ENCODE measurements at regions not wholly inside any gene's neighbourhood (a gene's known extent, or its start where the extent isn't known, plus 50 kb on each side); places are given as distances from the start of the nearest gene placed in this dataset.

DNA sequence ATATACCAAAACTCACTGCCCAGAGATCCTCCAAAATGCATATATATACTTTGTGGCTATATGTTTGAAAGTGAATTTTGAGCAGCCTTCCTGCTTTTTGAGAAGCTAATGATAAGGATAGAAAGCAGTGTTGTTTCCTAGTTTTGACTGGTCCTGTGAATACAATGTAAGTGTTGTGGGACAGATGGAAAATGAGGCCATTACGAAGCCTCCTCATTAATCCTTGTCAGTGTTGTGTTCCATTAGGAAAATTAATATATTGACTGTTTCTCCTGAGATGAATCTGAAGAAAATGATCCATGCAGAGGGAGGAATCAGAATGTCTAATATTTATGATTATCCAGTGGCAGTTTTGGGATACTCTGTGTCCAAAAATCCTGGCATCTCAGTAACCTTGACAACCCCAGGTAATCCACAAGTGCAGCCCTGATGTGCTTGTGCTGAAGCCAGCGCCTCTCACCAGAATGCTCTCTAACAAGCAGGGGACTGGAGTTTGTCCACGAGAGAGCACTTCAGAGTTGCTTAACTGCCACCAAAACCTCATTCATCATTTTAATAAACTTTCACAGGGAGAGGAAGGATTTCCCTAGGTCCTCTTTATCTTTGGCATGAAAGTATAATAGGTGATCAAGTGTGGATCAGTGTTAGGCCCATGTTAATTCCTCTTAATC is 418.6 kb downstream of the CMPK2 start:
- TF ChIP-seq EZH2 (IDR thresholded peaks at IDR 0.05; ENCODE audit: borderline replicate concordance, insufficient read depth, low read length, poor library complexity, severe bottlenecking) (no peak), RAD21 (conservative IDR thresholded peaks at IDR 0.05) (no peak), POLR2AphosphoS5 (IDR thresholded peaks at IDR 0.05) (no peak), SMC3 (conservative IDR thresholded peaks at IDR 0.05; ENCODE audit: poor library complexity) (no peak)
- TF ChIP-seq, protein P1, sequence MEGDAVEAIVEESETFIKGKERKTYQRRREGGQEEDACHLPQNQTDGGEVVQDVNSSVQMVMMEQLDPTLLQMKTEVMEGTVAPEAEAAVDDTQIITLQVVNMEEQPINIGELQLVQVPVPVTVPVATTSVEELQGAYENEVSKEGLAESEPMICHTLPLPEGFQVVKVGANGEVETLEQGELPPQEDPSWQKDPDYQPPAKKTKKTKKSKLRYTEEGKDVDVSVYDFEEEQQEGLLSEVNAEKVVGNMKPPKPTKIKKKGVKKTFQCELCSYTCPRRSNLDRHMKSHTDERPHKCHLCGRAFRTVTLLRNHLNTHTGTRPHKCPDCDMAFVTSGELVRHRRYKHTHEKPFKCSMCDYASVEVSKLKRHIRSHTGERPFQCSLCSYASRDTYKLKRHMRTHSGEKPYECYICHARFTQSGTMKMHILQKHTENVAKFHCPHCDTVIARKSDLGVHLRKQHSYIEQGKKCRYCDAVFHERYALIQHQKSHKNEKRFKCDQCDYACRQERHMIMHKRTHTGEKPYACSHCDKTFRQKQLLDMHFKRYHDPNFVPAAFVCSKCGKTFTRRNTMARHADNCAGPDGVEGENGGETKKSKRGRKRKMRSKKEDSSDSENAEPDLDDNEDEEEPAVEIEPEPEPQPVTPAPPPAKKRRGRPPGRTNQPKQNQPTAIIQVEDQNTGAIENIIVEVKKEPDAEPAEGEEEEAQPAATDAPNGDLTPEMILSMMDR (IDR thresholded peaks at IDR 0.05; ENCODE audit: poor library complexity, severe bottlenecking): no peak
- TF ChIP-seq, protein P2, sequence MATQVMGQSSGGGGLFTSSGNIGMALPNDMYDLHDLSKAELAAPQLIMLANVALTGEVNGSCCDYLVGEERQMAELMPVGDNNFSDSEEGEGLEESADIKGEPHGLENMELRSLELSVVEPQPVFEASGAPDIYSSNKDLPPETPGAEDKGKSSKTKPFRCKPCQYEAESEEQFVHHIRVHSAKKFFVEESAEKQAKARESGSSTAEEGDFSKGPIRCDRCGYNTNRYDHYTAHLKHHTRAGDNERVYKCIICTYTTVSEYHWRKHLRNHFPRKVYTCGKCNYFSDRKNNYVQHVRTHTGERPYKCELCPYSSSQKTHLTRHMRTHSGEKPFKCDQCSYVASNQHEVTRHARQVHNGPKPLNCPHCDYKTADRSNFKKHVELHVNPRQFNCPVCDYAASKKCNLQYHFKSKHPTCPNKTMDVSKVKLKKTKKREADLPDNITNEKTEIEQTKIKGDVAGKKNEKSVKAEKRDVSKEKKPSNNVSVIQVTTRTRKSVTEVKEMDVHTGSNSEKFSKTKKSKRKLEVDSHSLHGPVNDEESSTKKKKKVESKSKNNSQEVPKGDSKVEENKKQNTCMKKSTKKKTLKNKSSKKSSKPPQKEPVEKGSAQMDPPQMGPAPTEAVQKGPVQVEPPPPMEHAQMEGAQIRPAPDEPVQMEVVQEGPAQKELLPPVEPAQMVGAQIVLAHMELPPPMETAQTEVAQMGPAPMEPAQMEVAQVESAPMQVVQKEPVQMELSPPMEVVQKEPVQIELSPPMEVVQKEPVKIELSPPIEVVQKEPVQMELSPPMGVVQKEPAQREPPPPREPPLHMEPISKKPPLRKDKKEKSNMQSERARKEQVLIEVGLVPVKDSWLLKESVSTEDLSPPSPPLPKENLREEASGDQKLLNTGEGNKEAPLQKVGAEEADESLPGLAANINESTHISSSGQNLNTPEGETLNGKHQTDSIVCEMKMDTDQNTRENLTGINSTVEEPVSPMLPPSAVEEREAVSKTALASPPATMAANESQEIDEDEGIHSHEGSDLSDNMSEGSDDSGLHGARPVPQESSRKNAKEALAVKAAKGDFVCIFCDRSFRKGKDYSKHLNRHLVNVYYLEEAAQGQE (IDR thresholded peaks at IDR 0.05; ENCODE audit: borderline replicate concordance): no peak

Measured in neural cell (in vitro differentiated cells).